Activated CD8-positive, alpha-beta memory T cell treated with anti-CD3 and anti-CD28 coated beads, Interleukin-2, amount 50 U/mL, for 4 hours (primary cell): ENCODE measurements at regions not wholly inside any gene's neighbourhood (a gene's known extent, or its start where the extent isn't known, plus 50 kb on each side); places are given as distances from the start of the nearest gene placed in this dataset.

Experiments used
- DNase-seq: peaks from one replicate; pipeline ENCODE4 v3.0.0-alpha.2; 2020

- no peak for DNase-seq
Observed at GRCh38 chr16:17724242-17724898, 253.6 kb upstream of the XYLT1 start.

- DNase-seq = no peak
Observed at GRCh38 chr16:17723531-17724134, 252.9 kb upstream of the XYLT1 start.

GRCh38 chr16:17718495-17718894 lies 247.7 kb upstream of the XYLT1 start:
- no peak for DNase-seq

- no peak for DNase-seq
Observed at GRCh38 chr16:17705847-17706246, 235.1 kb upstream of the XYLT1 start.

- DNase-seq = no peak
Observed at GRCh38 chr16:17696616-17697015, 225.9 kb upstream of the XYLT1 start.

- no peak for DNase-seq
Observed at GRCh38 chr16:17692484-17692883, 221.7 kb upstream of the XYLT1 start.

- DNase-seq = no peak
Observed at GRCh38 chr16:17691899-17692176, 221.1 kb upstream of the XYLT1 start.

- no peak for DNase-seq
Observed at GRCh38 chr16:17691106-17691898, 220.5 kb upstream of the XYLT1 start.

- DNase-seq = no peak
Observed at GRCh38 chr16:17685447-17685846, 214.7 kb upstream of the XYLT1 start.

- no peak for DNase-seq
Observed at GRCh38 chr16:17683281-17683680, 212.5 kb upstream of the XYLT1 start.

GRCh38 chr16:17676171-17676570 lies 205.4 kb upstream of the XYLT1 start:
- DNase-seq = no peak

GRCh38 chr16:17668386-17668785 lies 197.6 kb upstream of the XYLT1 start:
- no peak for DNase-seq

GRCh38 chr16:17666293-17666692 lies 195.5 kb upstream of the XYLT1 start:
- DNase-seq = no peak

- DNase-seq = no peak
Observed at GRCh38 chr16:17658881-17659280, 188.1 kb upstream of the XYLT1 start.

GRCh38 chr16:17657045-17657444 lies 186.3 kb upstream of the XYLT1 start:
- no peak for DNase-seq

GRCh38 chr16:17654571-17654970 lies 183.8 kb upstream of the XYLT1 start:
- DNase-seq = no peak

- DNase-seq = no peak
Observed at GRCh38 chr16:17654142-17654541, 183.4 kb upstream of the XYLT1 start.

- no peak for DNase-seq
Observed at GRCh38 chr16:17647879-17648872, 177.4 kb upstream of the XYLT1 start.

GRCh38 chr16:17643935-17644334 lies 173.2 kb upstream of the XYLT1 start:
- DNase-seq = no peak

- DNase-seq = no peak
Observed at GRCh38 chr16:17641990-17642389, 171.2 kb upstream of the XYLT1 start.

- DNase-seq = no peak
Observed at GRCh38 chr16:17638134-17638533, 167.4 kb upstream of the XYLT1 start.

- no peak for DNase-seq
Observed at GRCh38 chr16:17635183-17635582, 164.4 kb upstream of the XYLT1 start.
